Uterus (tissue), 2 donors: ENCODE measurements at regions not wholly inside any gene's neighbourhood (a gene's known extent, or its start where the extent isn't known, plus 50 kb on each side); places are given as distances from the start of the nearest gene placed in this dataset.

Experiments used
- POLR2A ChIP-seq, 2 donors: fragments of 450-650 bp; IDR thresholded peaks; one replicate each; pipeline ENCODE4 v1.6.1; 2016; ENCODE audit warnings: antibody characterized with exemption in 2 of 2, mild to moderate bottlenecking in 1 of 2, moderate library complexity in 1 of 2
- TF ChIP-seq, protein P1 (sequence below), 4 experiments: fragments of 200-600 bp in 2 of 4; fragments of 450-650 bp in 2 of 4; sonication (generic) in 2 of 4; IDR thresholded peaks; one replicate each; pipeline ENCODE4 v1.5.1; 2016 to 2019; ENCODE audit warnings: antibody characterized with exemption in 4 of 4, mild to moderate bottlenecking in 2 of 4, moderate library complexity in 1 of 4

DNA sequence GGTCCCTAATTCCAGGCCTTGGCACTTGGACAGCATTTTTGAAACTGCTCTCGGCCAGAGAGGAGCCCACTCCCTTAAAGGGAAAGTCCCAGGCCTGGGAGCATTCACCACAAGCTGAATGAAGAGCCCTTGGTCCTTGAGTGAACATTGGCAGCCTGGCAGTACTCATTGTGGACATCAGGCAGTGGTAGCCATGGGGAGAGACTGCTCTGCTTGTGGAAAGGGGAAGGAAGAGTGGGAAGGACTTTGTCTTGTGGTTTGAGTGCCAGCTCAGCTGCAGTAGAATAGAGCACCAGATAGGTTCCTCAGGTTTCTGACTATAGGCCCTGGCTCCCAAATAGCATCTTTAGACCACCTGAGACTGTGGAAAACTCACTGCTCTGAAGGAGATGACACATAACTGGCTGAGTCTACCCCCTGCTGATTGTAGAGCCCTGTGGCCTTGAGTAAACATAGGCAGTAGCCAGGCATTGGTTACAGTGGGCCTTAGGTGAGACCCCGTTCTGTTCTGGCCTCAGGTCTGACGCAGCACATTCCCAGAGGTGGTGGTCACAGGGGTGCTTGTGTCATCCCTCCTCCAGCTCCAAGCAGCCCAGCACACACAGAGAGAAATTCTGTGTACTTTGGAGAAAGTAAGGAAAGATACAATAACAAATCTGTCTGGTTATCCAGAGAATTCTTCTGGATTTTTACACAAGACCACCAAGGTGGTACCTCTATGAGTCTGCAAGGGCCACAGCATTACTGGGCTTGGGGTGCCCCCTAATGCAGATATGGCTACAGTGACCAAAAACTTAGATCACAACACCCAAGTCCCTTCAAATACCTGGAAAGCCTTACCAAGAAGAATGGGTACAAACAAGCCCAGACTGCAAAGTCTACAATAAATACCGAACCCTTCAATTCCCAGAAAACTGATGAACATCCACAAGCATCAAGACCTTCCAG lies 153.8 kb downstream of the GNAI1 start:
- TF ChIP-seq, protein P1, sequence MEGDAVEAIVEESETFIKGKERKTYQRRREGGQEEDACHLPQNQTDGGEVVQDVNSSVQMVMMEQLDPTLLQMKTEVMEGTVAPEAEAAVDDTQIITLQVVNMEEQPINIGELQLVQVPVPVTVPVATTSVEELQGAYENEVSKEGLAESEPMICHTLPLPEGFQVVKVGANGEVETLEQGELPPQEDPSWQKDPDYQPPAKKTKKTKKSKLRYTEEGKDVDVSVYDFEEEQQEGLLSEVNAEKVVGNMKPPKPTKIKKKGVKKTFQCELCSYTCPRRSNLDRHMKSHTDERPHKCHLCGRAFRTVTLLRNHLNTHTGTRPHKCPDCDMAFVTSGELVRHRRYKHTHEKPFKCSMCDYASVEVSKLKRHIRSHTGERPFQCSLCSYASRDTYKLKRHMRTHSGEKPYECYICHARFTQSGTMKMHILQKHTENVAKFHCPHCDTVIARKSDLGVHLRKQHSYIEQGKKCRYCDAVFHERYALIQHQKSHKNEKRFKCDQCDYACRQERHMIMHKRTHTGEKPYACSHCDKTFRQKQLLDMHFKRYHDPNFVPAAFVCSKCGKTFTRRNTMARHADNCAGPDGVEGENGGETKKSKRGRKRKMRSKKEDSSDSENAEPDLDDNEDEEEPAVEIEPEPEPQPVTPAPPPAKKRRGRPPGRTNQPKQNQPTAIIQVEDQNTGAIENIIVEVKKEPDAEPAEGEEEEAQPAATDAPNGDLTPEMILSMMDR (IDR thresholded peaks at IDR 0.05), result peak in 2 of 4 experiments; percentile 9 to 17
- TF ChIP-seq POLR2A (IDR thresholded peaks at IDR 0.05), result no peak
